ENCODE measurements at regions not wholly inside any gene's neighbourhood (a gene's known extent, or its start where the extent isn't known, plus 50 kb on each side); places are given as distances from the start of the nearest gene placed in this dataset.

DNA sequence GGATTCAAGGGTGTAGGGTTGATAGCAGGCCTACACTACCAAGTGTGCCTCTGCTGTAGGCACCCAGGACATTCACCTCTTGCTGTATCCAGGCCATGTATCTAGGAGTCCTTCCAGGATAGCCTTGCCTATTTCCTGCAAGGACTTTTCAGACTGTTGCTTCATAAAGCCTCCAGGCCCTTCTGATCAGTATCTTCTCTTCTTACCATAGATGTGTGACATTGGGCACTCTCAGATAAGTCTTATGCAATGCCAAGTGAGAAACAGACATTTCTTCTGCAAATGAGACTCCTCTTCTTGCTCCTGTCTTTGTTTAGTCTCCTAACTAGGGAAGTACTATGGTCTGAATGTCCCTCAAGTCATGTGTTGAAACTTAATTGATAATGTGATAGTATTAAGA lies 386.8 kb downstream of the ANKRD50 start:
- DNase-seq (ENCODE audit: low spot score), result no peak

DNA sequence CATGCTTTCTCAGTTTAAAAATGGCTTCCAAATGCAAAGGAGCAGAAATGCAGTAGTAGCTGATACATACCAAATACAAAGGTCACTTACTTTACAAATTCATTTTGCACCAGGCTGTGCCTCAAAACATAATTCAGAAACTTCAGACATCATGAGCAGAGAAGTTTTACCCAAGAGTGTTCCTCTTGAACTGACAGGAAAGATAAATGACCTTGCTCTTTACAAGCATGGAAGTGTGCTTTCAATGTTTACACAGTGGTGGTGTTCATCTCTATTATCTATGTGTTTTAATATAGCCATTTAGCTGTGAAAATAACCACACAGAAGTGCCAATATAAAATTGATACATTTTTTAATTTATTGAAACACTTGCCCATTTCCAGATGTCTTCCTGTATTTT lies 383.4 kb downstream of the ANKRD50 start:
- DNase-seq (ENCODE audit: low spot score), result no peak

DNA sequence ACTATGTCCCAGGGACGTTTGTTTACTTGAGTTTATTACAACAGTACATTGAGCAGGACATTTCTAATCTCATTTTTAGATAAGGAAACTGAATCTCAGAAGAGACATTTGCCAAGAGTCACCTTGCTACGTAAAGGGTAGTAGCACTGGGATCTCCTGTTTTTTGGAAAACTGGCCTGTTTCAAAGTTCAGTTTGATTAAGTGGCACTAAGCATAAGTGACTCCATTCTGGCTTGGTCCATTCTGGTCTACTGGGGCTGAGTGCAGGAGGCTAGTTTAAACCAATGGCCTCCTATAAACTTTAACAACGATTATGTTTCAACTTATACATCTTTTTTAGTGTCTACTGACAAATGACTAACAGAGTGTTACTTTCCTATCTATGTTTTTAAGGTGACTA lies 382.5 kb downstream of the ANKRD50 start:
- DNase-seq (ENCODE audit: low spot score), result no peak

DNA sequence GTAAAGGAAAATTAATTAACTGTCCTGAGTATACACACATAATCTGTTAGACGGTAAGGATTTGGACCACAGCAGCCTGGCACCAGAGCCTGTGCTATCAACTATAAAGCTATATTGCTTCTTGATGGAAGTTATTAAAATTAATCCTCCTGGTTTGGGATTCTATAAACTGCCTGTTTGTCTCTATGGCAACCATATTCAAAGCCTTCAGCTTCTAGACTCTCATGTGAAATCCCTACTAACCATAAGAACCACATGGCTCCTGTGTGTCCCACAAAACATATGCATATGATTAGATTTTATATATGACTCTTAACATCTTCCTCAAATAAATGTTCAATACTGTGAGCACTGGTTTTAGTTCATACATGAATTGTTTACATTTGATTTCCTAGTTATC lies 380.8 kb downstream of the ANKRD50 start:
- DNase-seq (ENCODE audit: low spot score), result no peak

DNA sequence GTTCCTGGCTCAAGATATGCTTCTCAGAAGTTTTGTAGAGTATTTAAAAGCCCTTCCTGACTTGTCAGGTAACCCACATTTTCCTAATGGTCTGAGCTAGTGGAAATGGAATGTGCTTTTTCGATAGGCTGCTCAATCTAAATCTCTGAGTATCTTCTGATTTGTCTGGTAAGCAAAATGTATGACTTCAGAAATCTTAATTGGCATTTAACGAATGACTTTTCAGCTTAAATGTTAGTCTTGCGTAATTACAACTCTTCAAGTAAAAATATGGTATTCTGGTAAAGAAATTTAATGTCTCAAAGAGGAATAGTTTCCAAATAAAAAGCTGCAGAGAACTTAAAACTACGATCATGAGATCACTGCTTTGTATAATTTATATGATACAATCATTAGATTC lies 379.1 kb downstream of the ANKRD50 start:
- no peak for DNase-seq (ENCODE audit: low spot score)

DNA sequence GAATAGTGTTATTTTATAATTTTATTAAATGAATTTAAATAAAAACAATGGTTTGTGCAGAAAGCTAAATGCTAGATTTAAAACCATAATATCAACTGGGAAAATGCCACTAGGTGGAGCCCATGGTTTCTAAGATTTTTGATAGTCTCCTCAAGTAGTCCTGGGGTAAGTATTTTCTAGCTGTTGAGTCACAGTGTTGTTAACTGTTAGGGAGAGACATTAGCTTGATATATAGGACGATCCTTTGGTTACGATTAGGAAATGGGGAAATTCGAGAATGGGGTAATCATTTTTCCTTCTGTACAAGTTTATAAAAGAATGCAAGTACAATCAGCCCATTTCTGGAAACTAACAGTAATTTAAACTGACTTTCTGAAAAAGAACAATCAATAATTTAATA lies 378.4 kb downstream of the ANKRD50 start:
- DNase-seq (ENCODE audit: low spot score), result no peak

DNA sequence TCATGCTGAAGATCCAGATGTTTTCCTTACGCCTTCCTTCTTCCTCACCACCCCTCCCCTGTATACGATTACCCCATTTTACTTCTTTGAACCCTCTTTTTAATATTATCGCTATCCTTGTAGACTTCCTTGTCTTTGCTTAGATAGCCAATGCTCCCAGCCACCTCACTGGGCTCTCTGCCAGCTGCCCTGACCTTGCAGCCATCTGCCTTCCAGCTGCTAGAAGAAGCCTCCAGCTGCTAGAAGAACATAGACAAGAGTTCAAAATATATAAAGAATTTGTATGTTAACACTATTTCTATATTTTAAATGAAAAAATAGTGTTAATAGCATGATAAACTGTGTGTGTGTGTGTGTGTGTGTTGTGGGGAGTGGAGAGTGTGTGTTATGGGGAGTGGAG lies 374.7 kb downstream of the ANKRD50 start:
- no peak for DNase-seq (ENCODE audit: low spot score)

DNA sequence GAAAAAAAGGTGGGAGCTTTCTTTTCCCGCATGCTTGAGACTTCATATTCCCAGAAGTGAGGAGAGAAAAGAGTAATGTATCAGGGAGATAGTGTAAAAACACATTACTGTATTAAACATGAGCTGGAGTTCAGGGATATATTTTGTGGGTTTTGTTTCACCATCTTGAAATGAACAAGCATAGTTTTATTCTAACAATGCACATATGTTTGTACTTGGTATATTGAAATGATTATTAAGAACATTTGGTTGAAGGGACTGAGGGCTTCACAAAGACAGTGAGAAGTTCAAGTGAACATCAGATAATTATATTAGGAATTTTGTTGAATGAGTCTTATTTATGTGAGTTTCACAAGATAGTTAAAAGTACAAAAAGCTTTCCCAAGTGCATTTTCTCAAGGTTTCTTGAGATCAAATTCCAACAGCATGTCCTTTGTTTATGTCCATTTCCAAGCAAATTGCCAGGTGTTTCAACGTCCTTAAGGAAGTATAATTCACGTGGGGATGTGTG lies 368.8 kb downstream of the ANKRD50 start:
- DNase-seq (ENCODE audit: low spot score), result no peak

DNA sequence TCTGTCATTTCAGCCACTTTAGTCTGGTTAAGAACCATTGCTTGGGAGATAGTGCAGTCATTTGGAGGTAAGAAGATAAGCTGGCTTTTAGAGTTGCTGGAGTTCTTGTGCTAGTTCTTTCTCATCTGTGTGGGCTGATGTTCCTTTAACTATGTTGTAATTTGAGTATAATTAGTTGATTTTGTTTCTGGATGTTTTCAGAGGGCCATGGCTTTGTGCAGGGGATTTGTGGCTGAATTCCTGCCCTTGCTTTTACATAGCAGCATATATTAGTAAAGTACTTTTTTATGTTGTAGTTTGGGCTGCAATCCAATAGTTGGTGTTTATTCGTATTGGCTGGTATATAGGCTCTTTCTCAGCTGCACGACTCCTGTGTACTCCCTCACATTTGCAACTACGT lies 339.6 kb downstream of the ANKRD50 start:
- DNase-seq (ENCODE audit: low spot score), result no peak

DNA sequence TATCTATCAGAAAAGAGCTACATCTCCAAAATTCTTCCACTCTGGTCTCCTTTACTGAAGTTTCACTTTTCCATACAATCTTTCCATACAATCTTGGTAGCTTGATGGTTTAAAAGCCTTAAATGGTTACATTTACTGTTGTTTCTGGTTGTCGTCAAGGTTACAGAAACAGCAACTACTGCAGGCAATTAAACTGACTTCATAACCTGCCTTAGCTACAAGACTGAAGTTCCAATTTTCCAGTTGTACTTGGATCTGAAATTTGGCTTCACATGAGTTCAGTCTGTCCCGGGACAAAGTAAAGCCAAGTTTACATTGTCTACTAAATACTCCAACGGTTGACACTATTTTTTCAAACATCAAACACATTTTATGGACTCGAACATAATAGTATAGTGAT lies 326.4 kb downstream of the ANKRD50 start:
- DNase-seq (ENCODE audit: low spot score), result no peak

DNA sequence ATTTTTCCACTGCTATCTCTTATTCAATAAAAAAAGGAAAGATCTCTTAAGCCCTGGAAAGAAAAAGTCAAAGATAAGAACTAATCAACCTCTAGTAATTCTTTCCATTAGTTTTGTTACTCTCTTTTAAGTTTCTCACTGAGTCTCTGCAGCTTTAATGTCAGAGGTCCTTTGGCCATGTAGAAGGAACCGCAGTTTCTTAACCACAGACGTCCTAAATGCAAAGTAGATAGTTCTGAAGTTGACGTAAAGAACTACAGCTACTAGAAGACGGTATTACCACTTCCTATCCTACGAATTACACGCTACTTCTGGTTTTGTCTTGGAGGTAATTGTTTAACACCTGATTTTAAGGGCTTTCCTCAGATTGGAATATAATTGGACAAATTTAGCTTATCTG lies 325.9 kb downstream of the ANKRD50 start:
- DNase-seq (ENCODE audit: low spot score), result no peak

DNA sequence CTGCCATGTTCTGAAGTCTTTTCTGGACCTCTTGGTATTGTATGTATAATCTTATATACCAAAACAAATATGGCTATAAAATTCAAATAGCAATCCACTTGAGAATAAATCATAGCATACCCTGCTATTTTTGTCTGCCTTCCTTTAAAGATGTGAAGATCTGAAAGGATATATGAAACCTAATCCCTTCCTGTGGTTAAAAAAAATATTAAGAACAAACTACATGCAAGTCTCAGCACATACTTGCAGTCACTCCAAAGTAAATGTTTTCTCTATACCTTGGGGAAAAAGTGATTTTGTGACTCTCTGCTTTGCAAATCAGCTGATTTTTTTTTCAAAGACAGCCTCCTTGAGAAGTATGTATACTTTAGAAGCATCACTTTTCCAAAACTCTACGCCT lies 322.9 kb downstream of the ANKRD50 start:
- DNase-seq (ENCODE audit: low spot score), result no peak

DNA sequence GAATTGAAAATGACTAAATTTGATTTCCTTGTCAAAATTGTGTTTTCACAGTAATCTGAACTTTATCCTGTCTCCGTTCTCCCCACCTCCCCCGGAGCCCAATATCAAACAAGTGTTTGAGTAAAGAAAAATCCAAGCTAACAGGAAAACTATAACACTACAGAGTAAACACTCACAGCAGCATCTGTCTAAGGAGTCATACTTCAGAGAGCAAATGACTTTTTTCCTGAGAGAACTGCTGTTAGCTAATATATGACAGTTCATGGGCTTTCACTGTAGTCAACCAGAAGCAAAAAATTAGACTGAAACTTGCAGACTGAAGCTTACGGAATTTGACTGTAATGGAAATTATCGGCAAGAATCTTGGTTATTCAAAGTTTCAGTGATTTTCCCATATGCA lies 321.7 kb downstream of the ANKRD50 start:
- DNase-seq (ENCODE audit: low spot score), result no peak

DNA sequence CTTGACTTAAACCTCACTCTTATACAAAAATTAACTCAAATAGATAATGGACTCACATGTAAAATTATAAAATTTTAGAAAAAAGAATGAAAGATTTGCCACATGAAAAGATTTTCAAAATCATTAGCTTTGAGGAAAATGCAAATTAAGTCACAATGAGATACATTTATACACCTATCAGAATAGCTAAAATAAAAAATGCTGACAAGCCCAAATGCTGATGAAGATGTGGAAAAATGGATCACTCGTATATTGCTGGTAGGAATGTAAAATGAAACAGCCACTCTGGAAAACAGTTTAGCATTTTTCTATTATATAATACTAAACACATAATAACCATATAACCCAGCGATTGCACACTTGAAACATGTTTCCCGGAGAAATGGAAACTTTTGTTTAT lies 316.2 kb downstream of the ANKRD50 start:
- no peak for DNase-seq (ENCODE audit: low spot score)

DNA sequence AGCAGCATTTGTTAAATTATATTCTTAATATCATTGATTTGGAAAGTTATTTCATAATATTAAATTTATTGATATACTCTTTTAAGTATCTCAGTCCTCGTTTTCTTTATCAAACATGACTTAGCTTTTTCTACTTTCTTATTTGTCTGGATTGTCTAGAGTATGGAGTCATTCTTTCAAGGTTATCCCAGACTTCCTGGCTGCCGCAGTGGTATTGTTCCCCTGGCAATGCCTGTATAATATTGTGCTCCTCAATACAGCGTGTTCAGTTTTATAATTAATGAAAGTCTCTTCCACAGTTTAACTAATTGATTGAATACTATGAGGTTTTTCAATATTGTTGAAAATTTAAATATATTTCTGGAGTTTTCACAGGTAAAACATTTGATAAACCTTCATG lies 310.9 kb downstream of the ANKRD50 start:
- no peak for DNase-seq (ENCODE audit: low spot score)

DNA sequence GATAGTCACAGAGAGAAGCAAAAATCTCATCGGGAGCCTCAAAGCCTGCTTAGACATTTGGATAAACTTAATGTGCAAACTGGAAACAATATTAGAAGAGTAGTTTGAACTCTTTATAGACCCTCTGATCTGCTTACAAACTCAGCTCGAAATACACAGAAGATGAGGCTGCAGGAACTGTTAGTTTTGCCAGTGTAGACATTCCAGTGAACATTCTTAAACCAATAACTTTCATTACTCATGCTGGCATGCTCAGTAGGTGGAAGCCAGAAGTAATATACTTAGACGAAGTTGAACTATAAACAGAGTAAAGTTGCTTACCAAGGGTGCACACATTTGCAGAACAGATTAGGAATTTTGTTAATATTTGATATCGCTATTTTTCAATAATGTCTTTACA lies 303.5 kb downstream of the ANKRD50 start:
- no peak for DNase-seq (ENCODE audit: low spot score)

DNA sequence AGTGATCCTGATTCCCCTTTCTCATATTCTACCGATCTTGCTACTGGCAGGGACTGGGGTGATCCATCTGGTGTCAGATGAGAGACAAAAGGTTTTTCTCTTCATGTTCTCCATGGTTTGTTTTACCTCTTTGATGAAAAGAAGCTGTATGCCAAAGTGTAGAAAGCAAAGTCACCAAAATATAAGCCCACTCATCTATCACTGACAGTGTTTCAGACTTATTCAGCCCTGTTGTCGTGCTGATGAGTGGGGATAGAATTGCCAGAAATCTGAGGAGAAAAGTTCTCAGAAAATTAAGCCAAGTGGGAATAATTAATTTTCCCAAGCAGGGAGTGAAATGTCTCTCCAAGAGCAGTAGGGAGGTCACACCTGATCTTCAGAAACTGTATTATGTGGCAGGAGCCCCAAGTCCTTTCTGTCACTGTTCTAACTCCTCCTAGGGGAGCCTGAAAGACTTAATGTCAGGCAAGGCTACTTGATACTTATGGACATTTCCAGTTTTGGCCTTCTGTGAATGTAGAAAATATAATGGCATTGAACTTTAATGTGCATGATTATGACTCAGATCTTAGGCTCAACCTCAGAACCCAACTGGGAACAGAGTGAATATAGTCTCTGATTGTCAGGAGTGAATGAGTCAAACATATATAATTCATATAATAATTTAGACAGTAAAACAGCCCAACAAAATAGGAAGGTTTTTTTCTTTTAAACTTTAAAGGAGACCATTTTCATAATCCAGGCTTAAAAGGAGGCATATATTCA lies 298.1 kb downstream of the ANKRD50 start:
- no peak for DNase-seq (ENCODE audit: low spot score)

DNA sequence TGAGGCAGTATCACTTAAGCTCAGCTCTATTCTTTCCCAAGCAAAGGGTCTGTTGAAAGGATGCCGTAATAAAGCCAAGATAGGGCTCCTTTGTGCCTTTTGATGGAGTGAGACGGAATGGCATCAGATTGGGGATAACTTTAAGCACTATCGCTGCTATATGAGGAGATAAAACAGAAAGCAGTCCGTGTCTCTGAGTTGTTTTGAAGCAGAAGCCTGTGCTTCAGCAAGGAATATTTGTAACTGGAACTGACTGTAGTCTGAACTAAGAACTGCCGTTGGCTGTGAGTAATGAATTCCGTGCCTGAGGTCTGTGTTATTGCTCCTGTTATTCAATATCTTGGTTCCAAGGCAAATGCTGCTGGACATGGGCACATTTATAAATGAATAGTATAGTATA lies 297.4 kb downstream of the ANKRD50 start:
- no peak for DNase-seq (ENCODE audit: low spot score)

DNA sequence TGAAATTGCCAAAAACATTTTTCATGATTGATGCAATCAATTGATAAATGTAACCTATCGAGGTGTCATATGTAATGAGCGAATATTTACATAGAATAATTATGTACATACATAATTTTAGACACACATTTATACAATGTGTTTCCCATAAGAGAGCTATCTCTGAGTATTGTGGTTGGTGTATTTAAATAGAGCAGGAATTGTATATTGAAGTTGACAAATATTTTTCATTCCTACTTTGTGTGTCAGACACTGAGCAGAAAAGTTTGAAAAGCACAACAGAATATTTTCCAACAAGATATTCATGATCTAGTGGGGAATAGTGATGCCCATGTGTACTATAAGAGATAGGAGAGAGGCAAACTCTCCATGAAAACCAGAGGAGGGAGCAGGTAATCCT lies 295.2 kb downstream of the ANKRD50 start:
- DNase-seq (ENCODE audit: low spot score), result no peak

DNA sequence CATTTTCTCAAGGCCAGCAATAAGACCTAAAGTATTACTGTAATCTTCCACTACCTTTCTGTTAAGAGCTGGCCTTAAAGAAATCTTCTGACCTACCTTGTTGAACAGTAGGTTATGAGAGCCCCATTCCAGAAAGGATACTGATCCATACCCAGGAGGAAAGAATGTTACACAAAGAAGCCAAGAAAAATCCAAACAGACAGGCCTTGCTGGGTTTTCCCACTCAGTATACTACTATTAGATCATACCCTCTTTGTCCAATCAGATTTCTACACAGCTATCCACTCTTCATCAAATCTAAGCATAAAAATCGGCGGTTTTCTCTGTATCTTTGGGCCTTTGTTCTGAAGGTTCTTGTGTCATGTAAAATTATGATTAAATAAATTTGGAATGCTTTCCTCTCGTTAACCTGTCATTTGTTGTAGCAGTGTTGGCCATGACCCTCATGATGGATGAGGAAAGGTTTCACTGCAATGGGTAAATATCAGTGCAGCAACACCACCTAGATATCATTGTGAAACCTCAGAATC lies 292.3 kb downstream of the ANKRD50 start:
- DNase-seq (ENCODE audit: low spot score), result no peak

DNA sequence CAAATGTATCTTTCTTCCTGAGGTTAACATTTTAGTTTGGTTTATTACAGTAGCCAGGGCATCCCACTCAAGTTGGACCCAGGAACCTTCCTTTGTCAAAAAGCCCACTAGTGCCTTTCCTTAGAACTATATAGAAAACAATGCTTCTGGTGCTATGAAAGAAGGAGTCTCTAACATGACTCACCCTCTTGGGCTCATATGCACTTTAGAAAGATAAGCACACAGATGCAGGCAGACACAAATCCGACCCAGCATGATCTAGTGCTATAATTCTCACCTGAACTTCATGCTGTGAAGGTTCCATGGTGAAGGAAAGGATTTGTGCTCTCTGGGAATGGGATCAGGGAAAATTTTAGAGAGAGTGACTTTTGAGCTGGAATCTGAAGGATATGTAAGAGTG lies 289.4 kb downstream of the ANKRD50 start:
- DNase-seq (ENCODE audit: low spot score), result no peak

DNA sequence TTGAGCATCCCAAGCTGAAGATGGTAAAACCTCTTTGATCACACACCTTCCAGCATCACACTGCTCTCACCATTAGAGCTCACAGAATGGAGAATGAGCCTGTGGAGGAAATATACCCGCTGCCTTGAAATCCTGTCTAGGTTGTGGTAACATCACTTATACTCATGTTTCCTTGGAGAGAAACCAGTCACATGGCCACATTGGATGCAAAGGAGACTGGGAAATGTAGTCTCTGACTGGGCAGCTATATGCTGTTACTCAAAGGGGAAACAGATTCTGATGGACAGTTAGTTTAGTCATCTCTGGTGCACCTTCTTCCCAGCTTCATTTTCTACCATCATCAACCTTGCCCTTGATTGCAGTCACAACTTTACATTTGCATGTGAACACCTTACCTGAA lies 286.3 kb downstream of the ANKRD50 start:
- no peak for DNase-seq (ENCODE audit: low spot score)

DNA sequence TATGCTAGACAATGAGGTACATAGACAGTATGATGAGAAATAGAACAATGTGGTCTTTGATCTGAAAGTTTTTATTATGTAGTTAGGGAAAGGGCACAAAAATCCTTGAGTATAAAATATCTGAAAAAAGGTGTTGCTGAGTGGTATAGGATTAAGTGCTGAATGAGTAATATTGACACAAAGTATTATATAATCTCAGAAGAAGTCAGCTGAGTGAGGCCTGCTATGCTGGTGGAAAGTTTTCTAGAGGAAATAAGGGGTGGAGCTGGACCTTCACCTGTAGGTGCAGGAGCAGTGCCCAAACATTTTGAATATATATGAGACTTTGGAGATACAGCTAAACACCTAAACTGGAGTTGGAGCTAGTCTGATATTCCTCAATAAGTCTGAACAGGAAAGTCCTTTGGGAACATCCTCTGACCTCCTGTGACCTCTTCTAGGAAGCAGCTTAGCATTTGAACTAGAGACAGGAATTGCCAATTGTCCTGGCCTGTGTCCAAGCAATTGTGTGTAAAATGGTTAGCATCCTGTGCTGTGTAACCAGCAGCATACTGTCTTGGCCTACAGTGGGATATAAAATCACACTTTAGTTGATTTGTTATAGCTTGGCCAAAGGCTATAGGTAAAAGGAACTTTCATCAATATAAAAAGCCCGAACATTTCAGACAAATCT lies 285.3 kb downstream of the ANKRD50 start:
- no peak for DNase-seq (ENCODE audit: low spot score)

DNA sequence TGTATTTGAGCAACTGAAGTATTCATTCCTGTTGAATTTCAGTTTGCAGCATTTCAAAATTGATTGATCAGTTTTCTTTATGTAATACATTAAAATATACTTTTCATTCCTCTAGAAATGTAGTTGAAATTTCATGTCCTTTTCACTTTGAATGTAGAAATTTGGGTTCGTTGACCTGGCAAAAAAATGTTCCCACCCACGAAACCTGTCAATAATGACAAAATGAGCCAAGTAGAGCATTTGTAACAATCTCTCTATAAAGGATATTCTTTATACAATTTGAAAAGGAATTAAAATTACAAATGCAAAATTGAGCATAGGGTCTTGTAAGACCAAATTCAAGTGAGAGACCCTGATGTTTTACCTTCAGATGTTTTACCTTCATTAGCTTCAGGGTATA lies 283.9 kb downstream of the ANKRD50 start:
- DNase-seq (ENCODE audit: low spot score), result no peak
